ENCODE measurements at regions not wholly inside any gene's neighbourhood (a gene's known extent, or its start where the extent isn't known, plus 50 kb on each side); places are given as distances from the start of the nearest gene placed in this dataset.

GRCh38 chr12:77179515-77179914, 114.1 kb upstream of the E2F7 start:
- no peak for TF ChIP-seq CTCF (IDR thresholded peaks at IDR 0.05; ENCODE audit: insufficient read depth, low read depth, low read length)
- no peak for TF ChIP-seq EZH2 (IDR thresholded peaks at IDR 0.05; ENCODE audit: insufficient read depth, low read length)

All from astrocyte (in vitro differentiated cells and primary cell).